Activated T-cell treated with anti-CD3 and anti-CD28 coated beads, Interleukin-2, amount 50 U/mL, for 48 hours (primary cell): ENCODE measurements at regions not wholly inside any gene's neighbourhood (a gene's known extent, or its start where the extent isn't known, plus 50 kb on each side); places are given as distances from the start of the nearest gene placed in this dataset.
"Not testable (repeated sequence)": the region's sequence is repeated elsewhere in the genome, so short reads cannot be mapped to it uniquely, and the experiment has no call there.

ENCODE experiments used
- DNase-seq, 2 experiments: peaks; one replicate each; pipeline ENCODE4 v3.0.0-alpha.2; 2020

DNA sequence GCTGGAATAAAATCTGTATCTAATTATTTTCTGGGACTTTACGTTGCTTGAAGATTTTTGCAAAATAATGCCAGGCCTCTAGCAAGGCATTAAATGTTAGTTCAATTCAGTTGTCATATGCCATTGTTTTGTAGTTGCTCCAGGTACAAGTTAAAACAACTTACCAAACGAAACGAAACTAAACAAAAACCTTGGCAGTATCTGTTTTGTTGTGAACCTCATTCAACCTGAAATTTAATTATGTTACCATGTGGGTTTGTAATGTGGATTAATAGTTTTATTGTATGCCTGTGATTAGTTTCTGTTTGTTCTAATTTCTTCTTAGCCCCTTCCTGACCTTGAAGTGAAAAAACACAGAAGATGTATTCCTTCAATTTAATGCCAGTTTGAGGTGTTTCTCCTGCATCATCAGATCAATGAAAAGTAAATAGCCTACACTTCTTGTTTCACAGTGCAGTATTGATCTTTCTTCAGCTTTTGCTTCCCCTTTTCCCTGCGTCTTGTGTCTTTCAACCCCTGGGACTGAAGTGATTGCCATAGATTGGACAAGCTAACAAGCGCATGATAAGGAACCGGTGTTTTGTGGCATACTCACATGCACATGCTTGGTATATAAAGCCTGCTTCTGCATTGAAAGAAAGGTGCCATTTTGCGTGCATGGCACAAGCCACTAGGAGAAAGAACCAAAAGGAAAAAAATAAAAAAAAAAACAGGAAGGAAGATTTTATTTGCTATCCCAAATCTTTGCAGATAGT, 699.0 kb upstream of the ARRDC3 start:
- no peak for DNase-seq

DNA sequence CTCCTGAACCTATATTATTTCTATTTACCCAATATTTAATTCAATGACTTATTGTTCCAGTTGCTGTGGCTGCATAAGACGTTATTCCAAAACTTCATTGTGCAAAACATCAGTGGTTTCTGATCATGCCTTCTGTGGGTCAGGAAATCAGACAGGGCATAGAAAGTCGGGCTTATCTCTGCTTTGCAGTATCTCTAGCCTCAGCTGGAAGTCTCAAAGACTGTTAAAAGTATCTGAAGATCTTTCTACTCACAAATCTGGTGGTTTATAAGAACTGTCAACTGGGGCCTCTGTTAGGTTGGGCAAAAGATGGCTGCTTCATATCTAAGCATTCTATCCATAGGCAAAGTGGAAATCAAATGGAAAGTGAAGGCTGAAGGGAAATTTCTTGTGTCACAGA, 687.7 kb upstream of the ARRDC3 start:
- DNase-seq: no peak

DNA sequence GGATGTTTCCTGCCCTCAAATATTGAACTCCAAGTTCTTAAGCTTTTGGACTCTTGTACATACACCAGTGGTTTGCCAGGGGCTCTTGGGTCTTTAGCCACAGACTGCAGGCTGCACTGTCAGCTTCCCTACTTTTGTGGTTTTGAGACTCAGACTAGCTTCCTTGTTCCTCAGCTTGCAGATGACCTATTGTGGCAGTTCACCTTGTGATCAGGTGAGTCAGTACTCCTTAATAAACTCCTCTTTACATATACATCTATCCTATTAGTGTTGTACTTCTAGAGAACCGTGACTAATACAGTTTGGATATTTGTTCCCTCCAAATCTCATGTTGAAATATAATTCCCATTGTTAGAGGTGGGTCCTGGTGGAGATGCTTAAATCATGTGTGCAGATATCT, 681.9 kb upstream of the ARRDC3 start:
- no peak for DNase-seq

DNA sequence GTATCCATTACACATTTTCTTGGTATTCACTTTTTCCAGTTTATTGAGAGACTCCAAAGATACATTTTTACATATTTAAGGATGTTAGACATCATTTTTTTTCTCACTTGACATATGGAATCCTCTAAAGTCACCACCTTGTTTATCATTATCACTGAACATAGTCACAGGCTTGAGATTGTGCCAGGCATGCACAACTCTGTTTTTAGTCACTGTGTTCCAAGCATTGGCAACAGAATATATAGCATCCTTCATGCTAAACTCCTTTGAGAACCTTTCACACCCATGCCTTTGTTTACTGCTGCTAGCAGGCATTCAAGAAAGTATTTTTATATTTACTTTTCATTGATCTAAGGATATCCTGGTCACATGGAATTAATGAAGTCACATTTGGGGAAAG, 668.6 kb upstream of the ARRDC3 start:
- no peak for DNase-seq

DNA sequence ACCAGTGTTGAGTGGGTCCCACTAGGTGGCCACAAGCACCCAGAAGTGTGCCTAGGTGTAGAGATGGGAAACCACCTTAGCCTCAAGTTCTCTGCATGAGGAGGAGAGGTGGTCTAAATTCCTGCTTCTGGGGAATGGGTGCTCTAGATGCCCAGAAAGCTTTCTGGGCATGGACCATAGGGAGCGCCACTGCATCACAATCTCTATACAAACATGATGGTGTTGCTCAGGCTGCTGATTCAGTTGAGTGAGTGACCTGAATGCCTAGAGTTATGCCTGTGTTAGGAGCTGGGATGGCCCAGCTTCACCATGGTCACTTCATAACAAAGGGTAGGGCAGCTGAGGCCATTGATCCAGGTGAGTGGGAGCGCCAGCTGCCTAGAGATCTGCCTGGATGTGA, 667.9 kb upstream of the ARRDC3 start:
- no peak for DNase-seq

DNA sequence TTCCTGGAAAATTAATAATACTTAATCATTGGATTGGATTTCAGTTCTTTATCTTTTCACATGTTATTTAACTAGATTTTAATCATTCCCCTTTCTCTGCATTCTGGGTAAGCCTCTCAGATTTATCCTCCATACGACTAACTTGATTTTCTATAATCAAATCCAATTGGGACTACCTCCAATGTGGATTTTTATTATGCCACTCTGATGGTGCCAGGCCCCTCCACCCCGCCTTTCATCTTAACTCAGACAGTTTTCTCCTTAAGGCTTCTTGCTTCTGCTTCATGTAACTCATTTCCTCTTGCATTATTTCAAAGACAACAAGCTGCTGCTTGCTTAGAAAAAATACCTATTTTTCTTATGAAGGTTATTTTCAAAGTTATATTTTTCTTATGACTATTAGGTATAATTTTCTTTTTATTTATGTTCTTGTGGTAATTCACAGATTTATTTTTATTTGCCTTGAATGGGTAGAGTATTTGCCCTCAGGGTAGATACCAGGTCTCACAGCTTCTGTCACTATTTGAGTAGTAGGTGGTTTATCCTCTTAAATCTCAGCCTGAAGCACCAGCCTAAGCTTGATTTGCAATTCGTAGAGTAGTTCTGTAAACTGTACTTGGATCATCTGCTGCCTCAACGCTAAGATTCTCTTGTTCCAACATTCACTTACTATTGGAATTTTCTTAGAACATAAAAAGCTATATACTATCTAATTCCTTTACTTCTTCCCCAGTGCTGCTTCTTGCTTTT, 659.0 kb upstream of the ARRDC3 start:
- no peak for DNase-seq

DNA sequence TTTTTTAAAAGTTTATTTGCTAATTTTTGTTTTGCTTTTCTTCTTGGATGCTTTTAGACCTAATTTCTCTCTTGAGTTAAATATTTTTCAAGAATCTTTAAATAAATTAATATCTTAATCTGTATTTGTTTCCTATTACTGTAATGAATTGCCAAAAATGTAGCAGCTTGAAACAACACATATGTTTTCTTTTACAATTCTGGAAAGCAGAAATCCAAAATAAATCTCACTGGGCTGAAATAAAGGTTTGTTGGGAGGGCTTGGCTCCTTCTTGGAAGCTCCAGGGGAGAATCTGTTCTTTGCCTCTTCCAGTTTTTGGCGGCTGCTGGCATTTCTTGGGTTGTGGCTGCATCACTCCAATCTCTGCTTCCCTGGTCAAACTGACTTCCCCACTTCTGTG, 658.1 kb upstream of the ARRDC3 start:
- DNase-seq: no peak

DNA sequence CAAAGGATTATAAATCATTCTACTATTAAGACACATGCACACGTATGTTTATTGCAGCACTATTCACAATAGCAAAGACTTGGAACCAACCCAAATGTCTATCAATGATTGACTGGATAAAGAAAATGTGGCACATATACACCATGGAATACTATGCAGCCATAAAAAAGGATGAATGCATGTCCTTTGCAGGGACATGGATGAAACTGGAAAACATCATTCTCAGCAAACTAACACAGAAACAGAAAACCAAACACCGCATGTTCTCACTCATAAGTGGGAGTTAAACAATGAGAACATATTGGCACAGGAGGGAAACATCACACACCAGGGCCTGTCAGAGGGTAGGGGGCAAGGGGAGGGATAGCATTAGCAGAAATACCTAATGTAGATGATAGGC, 646.7 kb upstream of the ARRDC3 start:
- not testable (repeated sequence) for DNase-seq

DNA sequence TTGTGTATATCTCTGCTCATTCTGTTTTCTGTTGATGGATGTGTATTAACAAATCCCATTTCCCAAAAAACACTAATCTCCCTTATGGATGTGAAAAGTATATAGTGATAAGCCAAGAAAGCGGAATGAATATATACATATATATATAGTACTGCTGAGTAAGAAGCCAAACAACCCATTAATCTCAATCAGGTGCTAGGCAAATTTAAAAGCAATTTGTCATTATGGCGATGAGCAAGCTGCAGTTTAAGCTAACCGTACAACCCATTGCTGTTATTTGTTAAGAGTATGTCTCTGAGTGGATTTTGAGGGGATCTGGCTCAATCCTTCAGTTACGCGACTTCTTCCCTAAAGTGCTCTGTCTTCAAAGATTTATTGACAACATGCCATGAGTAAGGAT, 640.4 kb upstream of the ARRDC3 start:
- DNase-seq: no peak

DNA sequence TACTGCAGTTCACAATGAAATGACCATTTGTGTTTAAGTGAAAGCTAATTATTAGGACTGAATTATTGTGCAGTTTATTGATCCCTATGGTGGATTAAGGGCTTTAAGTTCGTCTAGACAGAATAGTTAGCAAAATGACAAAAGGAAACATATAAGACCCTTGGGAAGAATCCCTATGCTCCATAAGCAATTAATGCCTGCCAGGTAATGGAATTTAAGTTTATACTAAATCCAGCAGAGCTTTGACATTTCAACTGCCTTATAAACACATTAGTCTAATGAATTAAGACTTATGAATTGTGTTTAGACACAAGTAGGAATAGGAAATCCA, 640.0 kb upstream of the ARRDC3 start:
- DNase-seq: no peak

DNA sequence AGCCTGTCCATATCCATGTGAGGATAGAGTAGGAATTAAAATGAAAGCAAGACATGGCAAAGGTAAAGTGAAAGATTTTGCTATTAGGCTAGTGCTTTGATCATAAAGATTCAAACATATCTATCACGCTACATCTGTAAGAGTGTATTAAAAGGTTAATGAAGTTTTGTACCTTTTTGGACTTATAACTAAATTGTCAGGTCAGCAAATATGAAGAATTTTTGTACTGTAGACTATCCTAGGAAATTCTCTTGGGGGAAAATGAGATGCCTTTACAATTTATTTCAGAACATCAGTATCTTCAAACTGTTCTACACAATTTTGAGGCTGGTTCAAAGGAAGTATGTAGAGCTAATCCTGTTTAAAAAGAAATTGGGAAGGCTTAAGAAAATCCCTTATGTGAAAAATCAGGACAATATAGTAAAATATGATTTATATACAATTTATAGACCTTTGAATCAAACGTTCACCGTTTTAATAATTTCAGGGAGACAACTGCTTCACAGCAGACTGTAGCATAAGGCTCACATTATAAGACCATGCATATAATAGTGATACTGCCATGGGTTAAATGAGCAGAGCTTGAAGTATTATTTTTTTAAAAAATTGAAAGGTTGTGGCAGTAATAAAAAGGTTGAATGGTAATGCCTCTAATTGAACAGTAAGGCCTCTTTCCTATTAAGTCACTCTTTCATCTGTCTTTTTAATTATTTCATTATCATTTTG, 639.5 kb upstream of the ARRDC3 start:
- DNase-seq: no peak

DNA sequence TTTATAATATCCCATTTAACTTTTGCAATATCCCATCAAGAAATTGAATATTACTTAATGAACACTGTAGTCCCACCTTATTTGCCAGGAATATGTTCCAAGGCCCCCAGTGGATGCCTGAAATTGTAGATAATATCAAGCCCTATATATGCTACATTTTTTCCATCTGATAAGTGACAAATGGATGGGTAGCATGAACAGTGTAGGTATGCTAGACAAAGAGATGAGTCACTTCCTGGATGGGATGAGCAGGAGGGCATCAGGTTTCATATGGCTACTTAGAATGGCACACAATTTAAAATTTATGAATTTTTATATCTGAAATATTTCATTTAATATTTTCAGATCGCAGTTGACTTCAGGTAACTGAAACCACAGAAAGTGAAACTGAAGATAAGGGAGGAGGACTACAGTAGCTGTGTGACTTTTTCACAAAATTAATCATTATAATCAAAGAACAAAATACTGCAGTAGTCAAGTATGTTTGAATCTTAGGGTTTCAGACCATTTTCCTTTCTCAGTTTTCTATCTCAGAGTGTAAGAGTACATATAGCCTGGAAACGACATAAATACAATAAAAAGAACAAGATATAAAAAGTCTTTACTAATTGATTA, 636.4 kb upstream of the ARRDC3 start:
- DNase-seq: no peak

DNA sequence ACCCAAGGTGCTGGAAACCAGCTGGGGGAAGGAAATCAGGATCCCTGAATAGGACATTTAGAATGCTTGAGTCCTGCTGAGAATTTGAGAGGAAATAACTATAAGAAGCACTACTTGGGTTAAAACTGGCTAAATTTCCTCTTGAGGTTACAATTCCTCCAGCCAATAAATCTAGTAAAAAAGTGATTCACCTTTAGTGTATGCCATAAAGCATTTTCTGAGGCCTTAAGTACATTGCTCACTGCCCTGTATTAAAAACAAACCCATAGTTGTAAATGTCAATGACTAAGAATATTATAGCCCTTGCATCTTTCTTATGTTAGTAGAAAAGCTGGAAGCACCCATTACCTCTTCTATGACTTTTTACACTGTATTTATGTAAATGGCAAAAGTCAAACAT, 634.7 kb upstream of the ARRDC3 start:
- no peak for DNase-seq

DNA sequence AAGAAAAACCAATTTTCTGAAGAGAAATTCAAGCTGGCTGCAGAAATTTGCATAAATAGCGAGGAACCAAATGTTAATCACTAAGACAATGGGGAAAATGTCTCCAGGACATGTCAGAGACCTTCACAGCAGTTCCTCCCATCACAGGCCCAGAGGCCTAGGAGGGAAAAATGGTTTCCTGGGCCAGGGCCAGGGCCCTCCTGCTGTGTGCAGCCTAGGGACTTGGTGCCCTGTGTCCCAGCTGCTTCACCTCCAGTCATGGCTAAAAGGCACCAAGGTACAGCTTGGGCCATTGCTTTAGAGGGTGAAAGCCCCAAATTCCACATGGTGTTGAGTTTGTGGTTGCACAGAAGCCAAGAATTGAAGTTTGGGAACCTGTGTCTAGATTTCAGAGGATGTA, 628.7 kb upstream of the ARRDC3 start:
- not testable (repeated sequence) for DNase-seq

DNA sequence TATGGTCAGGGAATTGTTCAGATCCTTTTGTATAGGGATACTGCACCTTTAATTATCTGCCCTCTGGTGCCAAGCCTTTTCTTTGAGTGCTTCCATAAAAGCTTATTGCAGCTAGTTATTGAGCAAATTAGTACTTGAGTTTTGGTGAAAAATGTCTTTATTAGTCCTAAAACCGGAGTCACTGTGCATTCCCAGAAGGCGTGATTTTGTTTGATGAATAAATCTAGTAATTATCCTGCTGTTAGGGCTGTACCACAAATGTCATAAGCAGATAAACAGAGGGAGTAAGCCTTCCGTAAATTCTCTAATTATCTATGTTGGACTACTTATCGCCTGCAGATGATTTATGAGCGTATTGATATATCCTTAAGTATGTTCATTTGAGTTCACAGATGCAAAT, 620.7 kb upstream of the ARRDC3 start:
- DNase-seq: no peak

DNA sequence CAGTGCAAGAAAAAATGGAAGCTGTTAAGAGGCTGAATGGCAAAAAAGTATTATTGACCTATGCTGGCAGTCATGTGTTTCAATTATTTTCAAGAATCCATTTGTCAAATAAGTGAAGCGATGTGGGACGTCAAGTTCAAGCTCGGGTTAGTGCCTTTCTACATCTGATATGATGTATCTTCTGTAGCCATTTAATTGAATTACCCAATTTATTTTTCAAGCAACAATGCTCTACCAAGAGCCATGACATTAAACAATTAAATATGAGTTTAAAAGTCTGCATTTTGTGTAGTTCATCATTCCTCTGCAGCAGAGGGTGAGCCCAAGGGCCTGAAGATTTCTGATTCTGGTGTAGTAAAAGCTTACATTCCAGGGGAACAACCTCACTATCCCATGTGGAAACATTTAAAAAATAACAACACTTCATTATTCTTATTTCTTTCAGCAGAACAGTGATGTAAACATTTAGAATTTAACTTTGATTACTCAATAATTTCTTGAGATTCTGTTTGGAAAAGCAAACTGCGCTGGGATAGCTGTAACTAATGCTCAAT, 619.7 kb upstream of the ARRDC3 start:
- DNase-seq: no peak

DNA sequence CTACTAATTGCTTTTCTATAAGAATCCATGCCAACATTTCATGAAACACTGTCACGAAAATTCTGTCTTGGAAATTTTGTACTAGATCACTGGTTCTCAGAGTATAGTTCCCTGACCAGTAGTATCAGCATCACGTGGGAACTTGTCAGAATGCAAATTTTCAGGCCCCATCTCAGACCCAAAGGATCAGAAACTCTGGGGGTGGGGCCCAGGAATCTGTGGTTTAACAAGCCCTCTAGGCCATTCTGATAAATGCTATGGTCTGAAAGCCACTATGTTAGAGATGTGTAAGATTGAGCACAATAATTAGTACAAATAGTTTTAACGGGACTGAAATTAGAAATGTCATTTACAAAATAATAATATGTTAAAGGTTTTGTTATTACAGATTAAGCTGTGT, 615.7 kb upstream of the ARRDC3 start:
- DNase-seq: no peak

DNA sequence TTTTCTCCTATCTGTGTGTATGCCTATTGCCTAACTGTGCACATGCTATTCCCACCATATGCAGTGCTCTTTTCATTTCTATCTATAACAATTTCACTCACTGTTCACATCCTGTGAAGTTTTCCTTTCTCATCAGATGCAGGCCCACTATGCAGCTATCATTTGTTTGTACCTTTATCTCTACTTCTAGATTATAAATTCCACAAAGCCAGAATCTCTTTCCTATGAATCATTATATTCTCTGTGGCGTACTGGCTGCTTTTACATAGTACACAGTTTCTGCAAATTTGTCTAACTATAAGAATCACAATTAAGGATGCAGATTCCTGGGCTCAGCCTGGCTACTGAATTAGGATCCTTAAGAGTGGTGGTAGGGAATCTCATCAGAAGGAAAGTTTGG, 600.8 kb upstream of the ARRDC3 start:
- DNase-seq: no peak

DNA sequence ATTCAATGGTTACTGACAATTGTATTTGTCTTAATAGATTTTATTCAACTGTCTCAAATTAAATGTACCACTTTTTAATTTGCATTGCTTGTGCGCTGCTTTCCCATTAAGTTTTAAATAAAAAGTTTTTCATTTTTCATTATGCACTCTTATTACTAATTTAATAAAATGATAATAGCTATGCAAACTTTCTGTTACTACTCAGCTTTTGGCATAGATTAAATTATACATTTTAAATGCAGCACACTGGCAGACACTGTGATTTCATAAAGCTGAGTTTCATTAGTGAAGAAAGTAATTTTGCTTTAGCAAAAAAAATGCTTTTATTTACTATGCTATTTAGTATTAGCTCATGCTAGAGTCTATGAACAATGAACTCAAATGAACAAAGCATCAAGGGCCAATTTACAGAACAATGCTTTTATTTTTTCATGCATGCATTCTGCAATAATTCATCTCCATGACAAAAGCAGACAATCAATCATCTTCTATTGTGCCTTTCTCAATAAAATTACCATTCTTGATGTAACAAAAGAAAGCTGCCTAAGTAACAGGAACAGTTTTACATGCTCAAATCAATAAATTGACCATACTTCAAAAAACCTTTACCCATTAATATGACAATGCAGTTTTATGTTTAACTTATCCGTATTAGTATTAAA, 595.2 kb upstream of the ARRDC3 start:
- DNase-seq: no peak

DNA sequence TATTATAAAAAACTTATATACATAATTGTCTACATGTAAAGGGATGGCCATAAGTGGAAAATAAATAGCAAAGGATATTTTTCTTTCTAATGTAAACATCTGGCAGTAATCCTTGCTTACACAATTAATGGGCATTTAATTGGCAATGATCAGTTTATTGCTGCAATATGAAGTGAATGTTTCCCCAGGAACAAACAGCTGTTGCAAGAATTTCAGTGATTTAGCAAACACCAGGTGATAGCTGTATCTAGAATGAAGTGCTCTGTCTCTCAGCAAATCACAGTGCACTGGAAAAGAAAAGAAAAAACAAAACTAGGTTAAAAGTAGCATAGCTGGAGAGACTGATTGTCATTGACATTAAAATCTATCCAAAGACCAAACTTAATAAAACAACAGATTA, 594.5 kb upstream of the ARRDC3 start:
- DNase-seq: no peak

DNA sequence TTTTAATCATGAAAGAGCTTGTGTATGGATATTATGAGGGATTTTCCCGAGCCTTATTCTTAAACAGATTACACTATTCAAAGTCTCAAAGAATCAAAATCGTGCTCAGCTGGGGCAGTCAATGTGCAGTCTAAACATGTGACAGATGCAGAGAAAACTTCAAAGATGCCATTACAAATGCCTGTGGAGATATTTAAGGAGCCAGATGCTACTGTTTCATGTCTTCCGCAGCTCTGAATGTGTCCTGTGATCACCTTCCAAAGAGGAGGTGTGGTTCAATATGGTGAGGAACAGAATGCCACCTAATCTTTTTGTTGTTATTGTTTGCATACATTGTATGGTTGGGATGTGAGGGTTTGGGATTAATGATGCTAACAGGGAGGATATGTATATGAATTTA, 593.3 kb upstream of the ARRDC3 start:
- no peak for DNase-seq

DNA sequence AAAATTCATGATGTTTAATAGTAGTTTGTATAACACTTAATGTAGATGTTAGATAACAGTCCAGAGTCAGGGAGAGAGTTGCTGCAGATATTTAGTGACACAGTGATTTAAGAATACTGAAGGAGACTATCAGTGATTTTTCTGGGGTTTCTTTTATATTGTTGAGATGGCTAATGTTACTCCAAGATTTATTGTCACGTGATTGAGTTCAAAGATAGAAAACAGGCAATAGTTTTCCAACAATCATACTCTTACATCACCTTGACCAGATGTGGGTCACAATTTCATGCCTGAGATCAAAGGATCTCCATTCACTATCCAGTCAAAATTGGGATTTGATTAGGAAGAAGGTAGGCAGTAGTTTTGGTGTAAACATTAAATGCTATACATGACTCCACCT, 580.0 kb upstream of the ARRDC3 start:
- DNase-seq: no peak

DNA sequence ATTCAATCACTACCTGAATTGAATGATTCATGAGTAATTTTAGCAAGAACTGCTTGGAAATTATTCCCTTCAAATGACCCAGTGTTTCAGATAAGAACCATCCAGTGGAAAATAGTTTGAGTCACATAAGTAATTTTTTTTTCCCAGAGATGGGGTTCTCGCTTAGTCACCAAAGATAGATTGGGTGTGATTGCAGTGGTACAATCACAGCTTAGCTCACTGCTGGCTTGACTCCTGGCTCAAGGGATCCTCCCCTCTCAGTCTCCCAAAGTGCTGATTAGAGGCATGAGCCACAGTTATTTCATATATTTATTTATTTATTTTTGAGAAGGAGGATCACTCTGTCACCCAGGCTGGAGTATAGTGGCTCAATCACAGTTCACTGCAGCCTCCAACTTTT, 574.5 kb upstream of the ARRDC3 start:
- no peak for DNase-seq
